K562 (cell line): ENCODE measurements at regions not wholly inside any gene's neighbourhood (a gene's known extent, or its start where the extent isn't known, plus 50 kb on each side); places are given as distances from the start of the nearest gene placed in this dataset.

Source experiments
- ATAC-seq: fragments of 200-7000 bp; cut with Tn5 transposase; 3 replicates; pipeline ENCODE4 v1.9.1; 2020; ENCODE audit warnings: moderate library complexity
- BruUV-seq: library from RNA; stranded (reverse); fragments of 400-500 nt; replicated peaks from 2 replicates; lab custom pipeline; 2021; lab: Mats Ljungman, UMichigan
- CTCF ChIA-PET: fragments of 300-600 bp; formaldehyde crosslinking; extraction: SDS; loops from one replicate; lab custom pipeline; 2021; ENCODE audit warnings: low intra/inter-chr PET ratio; lab: Yijun Ruan, JAX
- POLR2A ChIA-PET: fragments of 300-600, 350-650 bp; sonication (Branson Sonifier 250); formaldehyde crosslinking; extraction: SDS; loops from one replicate; lab custom pipeline; 2021; ENCODE audit warnings: antibody characterized with exemption, inconsistent platforms; lab: Yijun Ruan, JAX
- DNase-seq, 4 experiments: peaks; one replicate each; pipeline versions ENCODE4 v3.0.0 to v3.0.0-alpha.2; 2011 to 2018; ENCODE audit warnings: low spot score in 3 of 4, mixed read lengths in 3 of 4; ENCODE audit errors: extremely low read depth in 1 of 4
- FAIRE-seq: peaks from 2 replicates; lab custom pipeline; 2011; peaks lifted over from hg19 to GRCh38; lab: Jason Lieb, UNC
- H2AFZ ChIP-seq: 2 replicates; pipeline ENCODE4 v1.6.0; 2011; ENCODE audit warnings: low read depth, low read length, control low read depth, inconsistent platforms
- H3K27ac ChIP-seq: fragments of 200-600 bp; 3 replicates; pipeline ENCODE4 v1.8.0; 2011; ENCODE audit warnings: low read depth, mild to moderate bottlenecking, control low read depth, inconsistent platforms, low read length, moderate library complexity, mixed read lengths; ENCODE audit errors: extremely low read depth
- H3K27me3 ChIP-seq, 2 experiments: fragments of 300-600 bp in 1 of 2; 2 replicates in 1 of 2; 3 replicates in 1 of 2; pipeline versions ENCODE4 v1.6.0 to v1.8.0; 2011; ENCODE audit warnings: inconsistent platforms in 2 of 2, low read length in 2 of 2, mild to moderate bottlenecking in 1 of 2, mixed read lengths in 1 of 2, moderate library complexity in 1 of 2; ENCODE audit not compliant: control insufficient read depth in 2 of 2, insufficient read depth in 2 of 2
- H3K36me3 ChIP-seq: fragments of 300-600 bp; 3 replicates; pipeline ENCODE4 v1.8.0; 2011; ENCODE audit warnings: mild to moderate bottlenecking, low read length, inconsistent platforms; ENCODE audit not compliant: control insufficient read depth, insufficient read depth
- H3K4me1 ChIP-seq, 2 experiments: fragments of 200-600 bp in 1 of 2; replicated peaks in 1 of 2; 2 replicates in 1 of 2; 3 replicates in 1 of 2; pipeline versions ENCODE4 v1.5.1 to v1.8.0; 2011; ENCODE audit warnings: inconsistent platforms in 2 of 2, low read length in 2 of 2, mild to moderate bottlenecking in 1 of 2, mixed read lengths in 1 of 2, moderate library complexity in 1 of 2; ENCODE audit not compliant: control insufficient read depth in 2 of 2, insufficient read depth in 2 of 2
- H3K4me2 ChIP-seq: 2 replicates; pipeline ENCODE4 v1.6.1; 2011; ENCODE audit warnings: low read length, control low read depth, inconsistent platforms, mixed read lengths; ENCODE audit not compliant: insufficient read depth
- H3K4me3 ChIP-seq: fragments of 200-600 bp; sonication (generic), shearing (Covaris generic); 2 replicates; pipeline ENCODE4 v1.5.1; 2016; ENCODE audit warnings: control low read depth, inconsistent platforms
- H3K79me2 ChIP-seq: fragments of 200-600 bp; 3 replicates; pipeline ENCODE4 v1.8.0; 2011; ENCODE audit warnings: low read length, inconsistent platforms; ENCODE audit not compliant: control insufficient read depth, insufficient read depth
- H3K9ac ChIP-seq, 2 experiments: 2 replicates each; pipeline versions ENCODE4 v1.6.0 to v1.6.1; 2011; ENCODE audit warnings: low read depth in 2 of 2, low read length in 2 of 2, control low read depth in 1 of 2, inconsistent platforms in 1 of 2, mild to moderate bottlenecking in 1 of 2, mixed read lengths in 1 of 2; ENCODE audit not compliant: insufficient read depth in 1 of 2
- H3K9me1 ChIP-seq: one replicate; pipeline ENCODE4 v1.6.0; 2011; ENCODE audit warnings: inconsistent platforms, mild to moderate bottlenecking, low read length, moderate library complexity; ENCODE audit not compliant: control insufficient read depth, insufficient read depth
- H3K9me3 ChIP-seq: replicated peaks from 2 replicates; pipeline ENCODE4 v1.5.1; 2011; ENCODE audit warnings: low read depth, low read length, inconsistent platforms; ENCODE audit not compliant: control insufficient read depth, insufficient read depth
- H4K20me1 ChIP-seq: replicated peaks from 2 replicates; pipeline ENCODE4 v1.6.1; 2011; ENCODE audit warnings: low read length, inconsistent platforms, mixed read lengths; ENCODE audit not compliant: control insufficient read depth, insufficient read depth
- CCAR2 ChIP-seq: fragments of 200-400 bp; formaldehyde crosslinking; IDR thresholded peaks from 2 replicates; pipeline ENCODE4 v1.6.1; 2017; ENCODE audit warnings: mild to moderate bottlenecking, low read depth, low read length
- FOXK2 ChIP-seq, 2 experiments: fragments of 450-650 bp; IDR thresholded peaks in 1 of 2; conservative IDR thresholded peaks in 1 of 2; 2 replicates each; pipeline ENCODE4 v1.6.1; 2016; ENCODE audit warnings: low read depth in 2 of 2, mild to moderate bottlenecking in 1 of 2
- MED1 ChIP-seq: sonication (generic); formaldehyde crosslinking; IDR thresholded peaks from 2 replicates; pipeline ENCODE4 v1.8.1; 2023; ENCODE audit warnings: missing genetic modification reagents, borderline replicate concordance
- TARDBP ChIP-seq: fragments of 450-650 bp; IDR thresholded peaks from 2 replicates; pipeline ENCODE4 v1.6.1; 2016
- WGBS: fragments of 100-300 bp; shearing (Covaris generic); methylation state at CpG from one replicate; pipeline ENCODE4 v1.1.6; 2016; ENCODE audit warnings: low coverage, mixed read lengths; ENCODE audit not compliant: insufficient coverage; ENCODE audit errors: missing lambda C conversion rate; 5-methylcytosine and 5-hydroxymethylcytosine counted together
- in situ Hi-C: fragments of 300-500 bp; cut with MboI; formaldehyde crosslinking; loops from 4 replicates; pipeline ENCODE4 v1.15.0; 2018; ENCODE audit warnings: inconsistent platforms, mixed read lengths
- intact Hi-C: fragments of 100-400 bp; cut with micrococcal nuclease; formaldehyde crosslinking; loops from 2 replicates; pipeline ENCODE4 v1.14.2; 2022
- TF ChIP-seq, protein P1 (sequence below): fragments of 450-650 bp; IDR thresholded peaks from 2 replicates; pipeline ENCODE4 v1.6.1; 2016; ENCODE audit warnings: low read depth, mild to moderate bottlenecking, moderate library complexity
- TF ChIP-seq, protein P2 (sequence below): fragments of 150-350 bp; IDR thresholded peaks from 2 replicates; pipeline ENCODE4 v1.6.1; 2014; ENCODE audit warnings: low read depth, mild to moderate bottlenecking, low read length, borderline replicate concordance

DNA sequence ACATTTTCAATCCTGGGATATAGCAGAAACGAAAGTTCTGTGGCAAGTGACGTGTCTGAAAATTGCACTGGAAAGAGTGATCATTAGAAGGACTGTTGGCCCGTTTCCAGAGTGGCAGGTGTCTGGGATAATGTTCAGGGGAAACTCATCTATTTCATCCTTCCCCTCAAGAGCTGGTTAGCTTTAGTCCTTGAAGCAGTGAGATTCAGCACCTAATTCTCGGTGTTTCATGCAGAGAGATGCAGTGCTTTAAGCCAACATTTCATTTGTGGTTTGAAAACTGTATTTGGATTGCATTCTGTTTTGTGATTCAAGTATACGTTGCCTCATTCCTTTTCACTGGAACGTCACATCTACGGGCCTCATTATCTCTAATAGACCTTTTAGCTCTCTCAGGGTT is 205.0 kb upstream of the RAG2 start:
- ChIA-PET POLR2A (no interaction called here), CTCF (no interaction called here)
- BruUV-seq, result no TSS peak
- Histone ChIP-seq H3K4me1 (no peaks in the 10 kb centered on the region), H3K36me3 (no peaks in the 10 kb centered on the region), H3K9ac (no peak overlapping the region), H4K20me1 (no peaks in the 10 kb centered on the region), H3K9me3 (no peaks in the 10 kb centered on the region), H3K4me2 (no peak overlapping the region), H3K27me3 (no peaks in the 10 kb centered on the region), H2AFZ (no peak overlapping the region), H3K27ac (no peak overlapping the region), H3K9me1 (no peaks in the 10 kb centered on the region), H3K79me2 (no peaks in the 10 kb centered on the region), H3K4me3 (no peak overlapping the region)
- in situ Hi-C loops (no loop called here), intact Hi-C loops (no loop called here)
- 2% methylated on average over 7 of the region's 7 CpGs for WGBS
- ATAC-seq (no peak), FAIRE-seq (no peak), DNase-seq (no peak)
- TF ChIP-seq, protein P1, sequence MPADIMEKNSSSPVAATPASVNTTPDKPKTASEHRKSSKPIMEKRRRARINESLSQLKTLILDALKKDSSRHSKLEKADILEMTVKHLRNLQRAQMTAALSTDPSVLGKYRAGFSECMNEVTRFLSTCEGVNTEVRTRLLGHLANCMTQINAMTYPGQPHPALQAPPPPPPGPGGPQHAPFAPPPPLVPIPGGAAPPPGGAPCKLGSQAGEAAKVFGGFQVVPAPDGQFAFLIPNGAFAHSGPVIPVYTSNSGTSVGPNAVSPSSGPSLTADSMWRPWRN, result no peak
- TF ChIP-seq MED1 (CRISPR knock-in tag), result no peak
- TF ChIP-seq CCAR2, result no peak
- no peak for TF ChIP-seq TARDBP
- TF ChIP-seq FOXK2 (conservative IDR thresholded peaks at IDR 0.05 in 1 of 2, IDR thresholded peaks at IDR 0.05 in 1 of 2; ENCODE audit: low read depth in 2 of 2), result no peak
- TF ChIP-seq, protein P2, sequence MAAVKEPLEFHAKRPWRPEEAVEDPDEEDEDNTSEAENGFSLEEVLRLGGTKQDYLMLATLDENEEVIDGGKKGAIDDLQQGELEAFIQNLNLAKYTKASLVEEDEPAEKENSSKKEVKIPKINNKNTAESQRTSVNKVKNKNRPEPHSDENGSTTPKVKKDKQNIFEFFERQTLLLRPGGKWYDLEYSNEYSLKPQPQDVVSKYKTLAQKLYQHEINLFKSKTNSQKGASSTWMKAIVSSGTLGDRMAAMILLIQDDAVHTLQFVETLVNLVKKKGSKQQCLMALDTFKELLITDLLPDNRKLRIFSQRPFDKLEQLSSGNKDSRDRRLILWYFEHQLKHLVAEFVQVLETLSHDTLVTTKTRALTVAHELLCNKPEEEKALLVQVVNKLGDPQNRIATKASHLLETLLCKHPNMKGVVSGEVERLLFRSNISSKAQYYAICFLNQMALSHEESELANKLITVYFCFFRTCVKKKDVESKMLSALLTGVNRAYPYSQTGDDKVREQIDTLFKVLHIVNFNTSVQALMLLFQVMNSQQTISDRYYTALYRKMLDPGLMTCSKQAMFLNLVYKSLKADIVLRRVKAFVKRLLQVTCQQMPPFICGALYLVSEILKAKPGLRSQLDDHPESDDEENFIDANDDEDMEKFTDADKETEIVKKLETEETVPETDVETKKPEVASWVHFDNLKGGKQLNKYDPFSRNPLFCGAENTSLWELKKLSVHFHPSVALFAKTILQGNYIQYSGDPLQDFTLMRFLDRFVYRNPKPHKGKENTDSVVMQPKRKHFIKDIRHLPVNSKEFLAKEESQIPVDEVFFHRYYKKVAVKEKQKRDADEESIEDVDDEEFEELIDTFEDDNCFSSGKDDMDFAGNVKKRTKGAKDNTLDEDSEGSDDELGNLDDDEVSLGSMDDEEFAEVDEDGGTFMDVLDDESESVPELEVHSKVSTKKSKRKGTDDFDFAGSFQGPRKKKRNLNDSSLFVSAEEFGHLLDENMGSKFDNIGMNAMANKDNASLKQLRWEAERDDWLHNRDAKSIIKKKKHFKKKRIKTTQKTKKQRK, result no peak
